NCI-H446 treated with DMSO at 0.1 percent for 48 hours (cell line): ENCODE measurements at regions not wholly inside any gene's neighbourhood (a gene's known extent, or its start where the extent isn't known, plus 50 kb on each side); places are given as distances from the start of the nearest gene placed in this dataset.

ENCODE experiments used
- DNase-seq: peaks from one replicate; lab custom pipeline; 2025; lab: John Stamatoyannopoulos, UW

GRCh38 chr18:73099759-73100158 is 232.0 kb upstream of the NETO1 start:
- no peak for DNase-seq

GRCh38 chr18:73093687-73094250 is 226.0 kb upstream of the NETO1 start:
- DNase-seq: no peak

- no peak for DNase-seq
Observed at GRCh38 chr18:73088445-73088844, 220.7 kb upstream of the NETO1 start.

GRCh38 chr18:73087282-73087977 is 219.6 kb upstream of the NETO1 start:
- peak; percentile 40 for DNase-seq

- DNase-seq: no peak
Observed at GRCh38 chr18:73079920-73080319, 212.1 kb upstream of the NETO1 start.

- DNase-seq: peak; percentile 86
Observed at GRCh38 chr18:73060666-73061288, 193.0 kb upstream of the NETO1 start.

- DNase-seq: peak; percentile 70
Observed at GRCh38 chr18:73059280-73059679, 191.5 kb upstream of the NETO1 start.

GRCh38 chr18:73047688-73048087 is 179.9 kb upstream of the NETO1 start:
- DNase-seq: no peak

GRCh38 chr18:73045037-73045436 is 177.2 kb upstream of the NETO1 start:
- DNase-seq: no peak

GRCh38 chr18:73043611-73044010 is 175.8 kb upstream of the NETO1 start:
- no peak for DNase-seq

- DNase-seq: peak; percentile 29
Observed at GRCh38 chr18:73043211-73043610, 175.4 kb upstream of the NETO1 start.

GRCh38 chr18:73040247-73040646 is 172.5 kb upstream of the NETO1 start:
- no peak for DNase-seq

- DNase-seq: no peak
Observed at GRCh38 chr18:73038336-73038735, 170.5 kb upstream of the NETO1 start.

GRCh38 chr18:73023975-73024374 is 156.2 kb upstream of the NETO1 start:
- DNase-seq: no peak

GRCh38 chr18:73009691-73010090 is 141.9 kb upstream of the NETO1 start:
- DNase-seq: no peak

GRCh38 chr18:73007915-73008308 is 140.1 kb upstream of the NETO1 start:
- DNase-seq: no peak

- no peak for DNase-seq
Observed at GRCh38 chr18:73007195-73007914, 139.6 kb upstream of the NETO1 start.

- DNase-seq: peak; percentile 21
Observed at GRCh38 chr18:73006331-73006730, 138.5 kb upstream of the NETO1 start.

GRCh38 chr18:73004260-73004659 is 136.5 kb upstream of the NETO1 start:
- DNase-seq: no peak

- no peak for DNase-seq
Observed at GRCh38 chr18:72999971-73000607, 132.3 kb upstream of the NETO1 start.

- DNase-seq: no peak
Observed at GRCh38 chr18:72995558-72995957, 127.8 kb upstream of the NETO1 start.

- no peak for DNase-seq
Observed at GRCh38 chr18:72993250-72993649, 125.5 kb upstream of the NETO1 start.
